Stimulated activated CD4-positive, alpha-beta T cell treated with anti-CD3 and anti-CD28 coated beads, TNF-alpha, amount 100 ng/mL, for 48 hours (primary cell): ENCODE measurements at regions not wholly inside any gene's neighbourhood (a gene's known extent, or its start where the extent isn't known, plus 50 kb on each side); places are given as distances from the start of the nearest gene placed in this dataset.
A peak's percentile ranks its signal among the peaks of the same experiment; 100 is the strongest.
"Not testable (repeated sequence)": the region's sequence is repeated elsewhere in the genome, so short reads cannot be mapped to it uniquely, and the experiment has no call there.

Source experiments
- DNase-seq, 3 donors: peaks; one replicate each; pipeline ENCODE4 v3.0.0-alpha.2; 2020; ENCODE audit warnings: low read depth in 3 of 3

- DNase-seq = not testable (repeated sequence)
These were observed 412.7 kb upstream of the WSB1 start for GRCh38 chr17:26881195-26881594.

GRCh38 chr17:26882097-26882761 is 411.7 kb upstream of the WSB1 start:
- DNase-seq = not testable (repeated sequence)

GRCh38 chr17:26883878-26884740 is 409.8 kb upstream of the WSB1 start:
- DNase-seq = not testable (repeated sequence)

- not testable (repeated sequence) for DNase-seq
These were observed 409.2 kb upstream of the WSB1 start for GRCh38 chr17:26884741-26885059.

GRCh38 chr17:26885244-26885970 is 408.5 kb upstream of the WSB1 start:
- peak in 1 of 3 donors; percentile 20 for DNase-seq
